ENCODE measurements at regions not wholly inside any gene's neighbourhood (a gene's known extent, or its start where the extent isn't known, plus 50 kb on each side); places are given as distances from the start of the nearest gene placed in this dataset.

GRCh38 chr11:27184458-27185312 lies 144.1 kb downstream of the BBOX1 start:
- Mint-ChIP-seq H3K4me3 (ENCODE audit: unreplicated experiment) (no peak overlapping the region), H3K4me1 (ENCODE audit: low read depth, unreplicated experiment) (peaks cover 2% of the 10 kb centered on the region), H3K9me3 (ENCODE audit: unreplicated experiment) (no peaks in the 10 kb centered on the region), H3K36me3 (ENCODE audit: unreplicated experiment) (no peaks in the 10 kb centered on the region), H3K27me3 (ENCODE audit: unreplicated experiment) (no peaks in the 10 kb centered on the region), H3K27ac (ENCODE audit: unreplicated experiment) (no peak overlapping the region)
- no peak for DNase-seq
- TF ChIP-seq, protein P1, sequence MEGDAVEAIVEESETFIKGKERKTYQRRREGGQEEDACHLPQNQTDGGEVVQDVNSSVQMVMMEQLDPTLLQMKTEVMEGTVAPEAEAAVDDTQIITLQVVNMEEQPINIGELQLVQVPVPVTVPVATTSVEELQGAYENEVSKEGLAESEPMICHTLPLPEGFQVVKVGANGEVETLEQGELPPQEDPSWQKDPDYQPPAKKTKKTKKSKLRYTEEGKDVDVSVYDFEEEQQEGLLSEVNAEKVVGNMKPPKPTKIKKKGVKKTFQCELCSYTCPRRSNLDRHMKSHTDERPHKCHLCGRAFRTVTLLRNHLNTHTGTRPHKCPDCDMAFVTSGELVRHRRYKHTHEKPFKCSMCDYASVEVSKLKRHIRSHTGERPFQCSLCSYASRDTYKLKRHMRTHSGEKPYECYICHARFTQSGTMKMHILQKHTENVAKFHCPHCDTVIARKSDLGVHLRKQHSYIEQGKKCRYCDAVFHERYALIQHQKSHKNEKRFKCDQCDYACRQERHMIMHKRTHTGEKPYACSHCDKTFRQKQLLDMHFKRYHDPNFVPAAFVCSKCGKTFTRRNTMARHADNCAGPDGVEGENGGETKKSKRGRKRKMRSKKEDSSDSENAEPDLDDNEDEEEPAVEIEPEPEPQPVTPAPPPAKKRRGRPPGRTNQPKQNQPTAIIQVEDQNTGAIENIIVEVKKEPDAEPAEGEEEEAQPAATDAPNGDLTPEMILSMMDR (IDR thresholded peaks at IDR 0.05; ENCODE audit: partially characterized antibody, unreplicated experiment), result no peak

DNA sequence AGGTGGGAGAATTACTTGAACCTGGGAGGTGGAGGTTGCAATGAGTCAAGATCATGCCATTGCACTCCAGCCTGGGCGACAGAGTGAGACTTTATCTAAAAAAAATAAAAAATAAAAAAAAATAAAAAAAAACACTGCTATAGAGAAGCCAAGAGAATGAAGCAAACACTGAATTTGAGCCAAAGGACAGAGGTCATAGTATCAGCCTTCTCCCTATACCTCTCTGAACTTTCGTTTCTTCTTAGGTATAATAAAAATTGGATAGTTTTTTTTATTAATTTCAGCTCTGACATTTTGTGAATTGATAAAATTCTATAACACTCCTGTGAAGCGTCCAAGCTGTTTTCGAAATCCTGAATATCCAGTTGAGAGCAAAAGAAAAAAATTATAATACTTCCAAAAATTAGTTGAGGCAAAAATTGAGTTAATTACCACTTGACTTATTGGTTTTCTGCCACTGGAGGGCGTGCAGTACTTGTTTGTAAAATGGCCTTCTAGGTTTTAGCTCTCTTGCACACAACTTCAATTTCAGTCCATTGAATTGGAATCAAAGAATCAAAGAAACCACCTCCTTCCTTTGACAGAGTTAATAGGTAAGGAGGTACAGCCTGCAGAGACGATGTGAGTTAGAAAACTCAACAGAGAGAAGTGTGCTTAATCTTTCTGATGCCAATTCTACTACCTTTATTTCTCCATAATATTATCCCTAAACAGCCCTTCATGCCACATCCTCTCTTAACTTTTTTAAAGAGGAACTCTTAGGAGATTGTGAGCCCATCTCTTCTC lies 143.2 kb downstream of the BBOX1 start:
- TF ChIP-seq, protein P1 (IDR thresholded peaks at IDR 0.05; ENCODE audit: partially characterized antibody, unreplicated experiment), result peak; percentile 79
- peak; percentile 30 for DNase-seq
- Mint-ChIP-seq H3K9me3 (ENCODE audit: unreplicated experiment) (no peaks in the 10 kb centered on the region), H3K4me3 (ENCODE audit: unreplicated experiment) (no peak overlapping the region), H3K27me3 (ENCODE audit: unreplicated experiment) (no peaks in the 10 kb centered on the region), H3K27ac (ENCODE audit: unreplicated experiment) (no peak overlapping the region), H3K4me1 (ENCODE audit: low read depth, unreplicated experiment) (peaks cover 2% of the 10 kb centered on the region), H3K36me3 (ENCODE audit: unreplicated experiment) (no peaks in the 10 kb centered on the region)

DNA sequence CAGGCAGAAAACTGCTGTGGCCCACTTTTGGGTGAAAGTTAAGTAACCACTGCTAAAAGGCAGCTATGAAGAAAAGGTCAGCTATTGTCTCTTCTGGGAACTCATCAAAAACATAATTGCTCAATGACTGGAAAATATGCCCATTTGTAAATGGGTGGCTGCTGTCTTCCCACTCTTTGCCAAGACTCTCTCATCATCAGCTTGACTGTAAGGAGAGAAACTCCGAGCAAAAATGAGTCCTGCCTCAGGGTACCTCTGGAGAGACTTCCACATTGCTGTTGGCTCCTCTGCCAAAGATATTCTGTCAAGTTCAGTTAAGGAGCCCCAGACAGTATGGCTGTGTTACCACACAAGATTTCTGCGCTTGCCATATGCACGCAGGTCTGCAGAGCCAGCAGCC lies 138.7 kb downstream of the BBOX1 start:
- DNase-seq, result no peak
- Mint-ChIP-seq H3K9me3 (ENCODE audit: unreplicated experiment) (no peaks in the 10 kb centered on the region), H3K27ac (ENCODE audit: unreplicated experiment) (no peak overlapping the region), H3K4me1 (ENCODE audit: low read depth, unreplicated experiment) (no peaks in the 10 kb centered on the region), H3K27me3 (ENCODE audit: unreplicated experiment) (no peaks in the 10 kb centered on the region), H3K36me3 (ENCODE audit: unreplicated experiment) (no peaks in the 10 kb centered on the region), H3K4me3 (ENCODE audit: unreplicated experiment) (no peak overlapping the region)
- TF ChIP-seq, protein P1 (IDR thresholded peaks at IDR 0.05; ENCODE audit: partially characterized antibody, unreplicated experiment), result no peak

GRCh38 chr11:27178859-27179258 lies 138.2 kb downstream of the BBOX1 start:
- H3K36me3 Mint-ChIP-seq (ENCODE audit: unreplicated experiment), result no peaks in the 10 kb centered on the region
- H3K4me1 Mint-ChIP-seq (ENCODE audit: low read depth, unreplicated experiment), result no peaks in the 10 kb centered on the region
- H3K27ac Mint-ChIP-seq (ENCODE audit: unreplicated experiment), result no peak overlapping the region
- H3K9me3 Mint-ChIP-seq (ENCODE audit: unreplicated experiment), result no peaks in the 10 kb centered on the region
- TF ChIP-seq, protein P1 (IDR thresholded peaks at IDR 0.05; ENCODE audit: partially characterized antibody, unreplicated experiment), result no peak
- H3K27me3 Mint-ChIP-seq (ENCODE audit: unreplicated experiment), result no peaks in the 10 kb centered on the region
- no peak overlapping the region for H3K4me3 Mint-ChIP-seq (ENCODE audit: unreplicated experiment)
- DNase-seq, result no peak
